ENCODE measurements at regions not wholly inside any gene's neighbourhood (a gene's known extent, or its start where the extent isn't known, plus 50 kb on each side); places are given as distances from the start of the nearest gene placed in this dataset.
A peak's percentile ranks its signal among the peaks of the same experiment; 100 is the strongest.

GRCh38 chr18:56267334-56267733, 371.1 kb downstream of the TXNL1 start:
- Mint-ChIP-seq H3K36me3 (ENCODE audit: low read depth) (peaks cover 1% of the 10 kb centered on the region), H3K27me3 (ENCODE audit: low read depth) (no peaks in the 10 kb centered on the region), H3K4me1 (ENCODE audit: low read depth) (peaks cover 13% of the 10 kb centered on the region), H3K27ac (ENCODE audit: unreplicated experiment) (no peak overlapping the region), H3K4me3 (ENCODE audit: unreplicated experiment) (no peak overlapping the region), H3K9me3 (ENCODE audit: low read depth) (no peaks in the 10 kb centered on the region)
- no peak for TF ChIP-seq CTCF (IDR thresholded peaks at IDR 0.05)
- DNase-seq (ENCODE audit: low spot score), result no peak

- Mint-ChIP-seq H3K4me1 (ENCODE audit: low read depth) (peaks cover 25% of the 10 kb centered on the region), H3K9me3 (ENCODE audit: low read depth) (peaks cover 5% of the 10 kb centered on the region), H3K36me3 (ENCODE audit: low read depth) (no peaks in the 10 kb centered on the region), H3K27me3 (ENCODE audit: low read depth) (no peaks in the 10 kb centered on the region), H3K4me3 (ENCODE audit: unreplicated experiment) (no peak overlapping the region), H3K27ac (ENCODE audit: unreplicated experiment) (no peak overlapping the region)
- TF ChIP-seq CTCF (IDR thresholded peaks at IDR 0.05), result no peak
- no peak for DNase-seq (ENCODE audit: low spot score)
Observed at GRCh38 chr18:56258178-56258577, 380.2 kb downstream of the TXNL1 start.

GRCh38 chr18:56257205-56257604, 381.2 kb downstream of the TXNL1 start:
- H3K4me3 Mint-ChIP-seq (ENCODE audit: unreplicated experiment), result no peak overlapping the region
- H3K4me1 Mint-ChIP-seq (ENCODE audit: low read depth), result peaks cover 25% of the 10 kb centered on the region
- H3K9me3 Mint-ChIP-seq (ENCODE audit: low read depth), result peaks cover 5% of the 10 kb centered on the region
- H3K27ac Mint-ChIP-seq (ENCODE audit: unreplicated experiment), result peak overlapping the region; percentile 82
- no peaks in the 10 kb centered on the region for H3K36me3 Mint-ChIP-seq (ENCODE audit: low read depth)
- peak; percentile 18 for TF ChIP-seq CTCF (IDR thresholded peaks at IDR 0.05)
- DNase-seq (ENCODE audit: low spot score), result no peak
- no peaks in the 10 kb centered on the region for H3K27me3 Mint-ChIP-seq (ENCODE audit: low read depth)

GRCh38 chr18:56256659-56257058, 381.7 kb downstream of the TXNL1 start:
- Mint-ChIP-seq H3K27ac (ENCODE audit: unreplicated experiment) (peak overlapping the region; percentile 82), H3K4me3 (ENCODE audit: unreplicated experiment) (no peak overlapping the region), H3K36me3 (ENCODE audit: low read depth) (no peaks in the 10 kb centered on the region), H3K27me3 (ENCODE audit: low read depth) (no peaks in the 10 kb centered on the region), H3K4me1 (ENCODE audit: low read depth) (peaks cover 25% of the 10 kb centered on the region), H3K9me3 (ENCODE audit: low read depth) (peaks cover 5% of the 10 kb centered on the region)
- no peak for DNase-seq (ENCODE audit: low spot score)
- TF ChIP-seq CTCF (IDR thresholded peaks at IDR 0.05), result no peak

GRCh38 chr18:56255381-56255780, 383.0 kb downstream of the TXNL1 start:
- Mint-ChIP-seq H3K36me3 (ENCODE audit: low read depth) (no peaks in the 10 kb centered on the region), H3K4me1 (ENCODE audit: low read depth) (peaks cover 25% of the 10 kb centered on the region), H3K9me3 (ENCODE audit: low read depth) (peaks cover 5% of the 10 kb centered on the region), H3K27ac (ENCODE audit: unreplicated experiment) (peak overlapping the region; percentile 82), H3K4me3 (ENCODE audit: unreplicated experiment) (no peak overlapping the region), H3K27me3 (ENCODE audit: low read depth) (no peaks in the 10 kb centered on the region)
- no peak for DNase-seq (ENCODE audit: low spot score)
- no peak for TF ChIP-seq CTCF (IDR thresholded peaks at IDR 0.05)
